ENCODE measurements at regions not wholly inside any gene's neighbourhood (a gene's known extent, or its start where the extent isn't known, plus 50 kb on each side); places are given as distances from the start of the nearest gene placed in this dataset.

DNA sequence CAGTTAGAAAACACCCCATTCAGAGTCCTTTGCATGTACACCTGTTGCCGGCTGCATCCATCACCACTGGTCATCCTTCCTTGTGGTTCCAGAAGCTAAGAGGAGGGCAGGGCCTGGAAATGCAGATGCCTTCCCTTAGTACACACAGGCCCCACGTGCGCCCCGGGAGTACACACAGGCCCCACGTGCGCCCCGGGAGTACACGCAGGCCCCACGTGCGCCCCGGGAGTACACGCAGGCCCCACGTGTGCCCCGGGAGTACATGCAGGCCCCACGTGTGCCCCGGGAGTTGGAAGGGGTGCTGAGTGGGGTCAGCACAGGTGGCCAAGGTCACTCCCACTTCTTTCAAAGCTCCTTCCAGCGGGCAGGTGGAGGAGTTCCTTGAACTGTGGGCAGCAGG lies 1141.9 kb downstream of the BRD1 start:
- TF ChIP-seq, protein P1, sequence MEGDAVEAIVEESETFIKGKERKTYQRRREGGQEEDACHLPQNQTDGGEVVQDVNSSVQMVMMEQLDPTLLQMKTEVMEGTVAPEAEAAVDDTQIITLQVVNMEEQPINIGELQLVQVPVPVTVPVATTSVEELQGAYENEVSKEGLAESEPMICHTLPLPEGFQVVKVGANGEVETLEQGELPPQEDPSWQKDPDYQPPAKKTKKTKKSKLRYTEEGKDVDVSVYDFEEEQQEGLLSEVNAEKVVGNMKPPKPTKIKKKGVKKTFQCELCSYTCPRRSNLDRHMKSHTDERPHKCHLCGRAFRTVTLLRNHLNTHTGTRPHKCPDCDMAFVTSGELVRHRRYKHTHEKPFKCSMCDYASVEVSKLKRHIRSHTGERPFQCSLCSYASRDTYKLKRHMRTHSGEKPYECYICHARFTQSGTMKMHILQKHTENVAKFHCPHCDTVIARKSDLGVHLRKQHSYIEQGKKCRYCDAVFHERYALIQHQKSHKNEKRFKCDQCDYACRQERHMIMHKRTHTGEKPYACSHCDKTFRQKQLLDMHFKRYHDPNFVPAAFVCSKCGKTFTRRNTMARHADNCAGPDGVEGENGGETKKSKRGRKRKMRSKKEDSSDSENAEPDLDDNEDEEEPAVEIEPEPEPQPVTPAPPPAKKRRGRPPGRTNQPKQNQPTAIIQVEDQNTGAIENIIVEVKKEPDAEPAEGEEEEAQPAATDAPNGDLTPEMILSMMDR (IDR thresholded peaks at IDR 0.05): no peak
- TF ChIP-seq POLR2A (IDR thresholded peaks at IDR 0.05) (no peak), EP300 (IDR thresholded peaks at IDR 0.05) (no peak)
